HG02870 (cell line): ENCODE measurements at regions not wholly inside any gene's neighbourhood (a gene's known extent, or its start where the extent isn't known, plus 50 kb on each side); places are given as distances from the start of the nearest gene placed in this dataset.

Experiments
- ATAC-seq: cut with Tn5 transposase; IDR thresholded peaks from one replicate; pipeline ENCODE4 v1.9.1; 2021; ENCODE audit warnings: mild to moderate bottlenecking, moderate library complexity; ENCODE audit not compliant: unreplicated experiment

DNA sequence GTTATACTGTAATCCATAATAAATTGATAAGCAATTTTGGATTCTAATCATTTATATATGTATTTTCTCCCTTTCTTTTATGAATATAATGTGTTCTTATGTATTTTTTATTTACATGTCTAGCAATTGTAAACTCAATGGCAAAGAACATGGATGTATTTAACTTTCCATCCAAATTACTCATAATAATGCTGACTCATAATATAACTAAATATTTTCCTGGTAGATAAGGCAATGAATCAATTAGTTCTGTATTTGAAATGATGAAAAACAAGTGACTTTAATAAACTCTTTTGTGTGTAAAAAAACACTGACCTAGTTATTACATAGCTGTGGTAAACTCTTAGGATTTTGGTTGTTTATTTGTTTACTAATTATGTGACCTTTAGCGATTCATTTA lies 211.2 kb downstream of the DTHD1 start:
- ATAC-seq: no peak

DNA sequence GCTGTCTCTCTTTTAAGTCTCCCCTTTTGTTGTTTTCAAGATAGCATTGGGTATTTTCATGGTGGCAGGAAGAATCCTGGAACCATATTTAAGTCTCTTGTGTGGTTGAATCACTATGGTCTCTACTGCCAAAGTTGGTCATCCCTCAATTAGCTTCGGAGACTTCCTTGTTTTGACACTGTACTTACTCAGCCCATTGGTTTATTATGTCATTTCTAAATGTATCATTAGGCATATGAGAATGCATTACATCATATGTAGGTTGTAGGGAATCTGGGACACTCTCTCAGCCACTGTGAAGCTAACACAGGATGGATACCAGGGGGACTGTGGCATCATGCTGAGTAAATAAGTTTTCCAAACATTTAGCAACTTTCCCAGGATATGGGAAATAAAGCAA lies 211.8 kb downstream of the DTHD1 start:
- ATAC-seq: no peak

DNA sequence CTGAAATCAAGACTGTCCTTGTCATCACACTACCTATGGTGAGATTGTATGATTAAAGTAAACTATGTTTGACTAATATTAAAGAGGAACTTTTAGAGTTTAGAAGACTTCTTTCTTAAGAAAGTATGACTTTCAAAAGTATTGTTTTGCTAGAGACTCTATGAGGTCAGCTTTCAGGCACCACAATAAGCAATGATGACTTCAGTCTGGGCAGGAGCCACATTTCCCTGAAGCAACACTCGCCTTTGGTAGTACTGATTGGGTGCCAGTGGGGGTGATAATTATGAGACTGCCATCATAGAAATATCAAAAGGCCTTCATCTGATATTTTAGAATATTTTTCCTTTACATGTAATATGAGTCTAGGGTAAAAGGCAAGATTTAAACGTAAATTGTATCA lies 212.6 kb downstream of the DTHD1 start:
- ATAC-seq: no peak

DNA sequence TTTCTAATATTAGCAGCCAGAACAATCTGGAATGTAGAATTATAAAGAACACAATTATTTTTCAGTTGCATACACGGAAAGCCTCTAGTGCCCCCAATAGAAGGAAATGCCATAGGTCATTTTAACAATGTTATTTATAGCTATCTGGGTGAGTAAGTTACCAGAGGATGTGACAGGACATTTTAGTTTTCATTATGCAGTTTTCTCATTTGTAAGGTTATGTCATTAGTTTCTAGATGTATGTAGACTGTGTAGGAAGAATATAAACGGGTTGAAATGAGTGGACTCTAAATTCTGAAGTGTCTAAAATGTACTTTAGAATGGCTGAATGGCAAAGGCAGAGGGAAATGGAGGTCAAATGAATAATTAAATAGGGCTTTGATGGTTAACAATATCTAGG lies 213.3 kb downstream of the DTHD1 start:
- ATAC-seq: no peak

DNA sequence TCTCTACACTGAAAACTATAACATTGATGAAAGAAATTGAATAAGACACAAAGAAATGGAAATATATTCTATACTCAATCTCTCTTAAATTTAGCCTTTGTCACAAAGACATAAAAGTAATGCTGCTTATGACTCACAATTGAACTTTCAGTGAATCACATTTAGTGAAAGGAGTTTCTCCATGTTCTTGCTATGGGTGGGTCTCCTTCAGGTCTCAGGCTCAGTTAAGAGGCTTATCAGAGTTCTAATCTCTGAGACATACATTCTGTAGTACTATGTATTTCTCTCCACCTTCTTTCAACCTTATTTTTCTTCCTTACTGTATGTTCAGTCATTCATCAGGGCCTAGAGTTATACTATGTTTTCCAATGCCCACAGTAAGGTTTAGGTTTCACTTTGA lies 220.9 kb downstream of the DTHD1 start:
- ATAC-seq: no peak

DNA sequence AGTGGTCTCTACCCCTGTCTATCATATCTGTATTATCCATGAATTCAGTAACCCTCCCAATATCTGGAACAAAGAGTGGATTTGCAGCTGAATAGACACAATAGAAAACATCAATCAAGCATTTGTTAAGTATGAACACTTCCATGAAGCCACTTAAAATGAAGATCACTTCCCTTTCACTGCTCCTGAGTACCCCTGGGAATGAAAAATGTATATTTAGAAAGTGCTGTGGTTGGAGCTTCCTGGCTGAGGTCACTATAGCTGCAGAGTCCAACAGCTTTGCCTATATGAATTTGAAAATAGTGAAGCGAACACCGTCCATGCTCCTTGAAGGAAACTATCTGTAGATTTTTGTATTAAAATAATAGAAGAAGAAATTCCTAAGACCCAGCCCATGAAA lies 227.0 kb downstream of the DTHD1 start:
- ATAC-seq: no peak

DNA sequence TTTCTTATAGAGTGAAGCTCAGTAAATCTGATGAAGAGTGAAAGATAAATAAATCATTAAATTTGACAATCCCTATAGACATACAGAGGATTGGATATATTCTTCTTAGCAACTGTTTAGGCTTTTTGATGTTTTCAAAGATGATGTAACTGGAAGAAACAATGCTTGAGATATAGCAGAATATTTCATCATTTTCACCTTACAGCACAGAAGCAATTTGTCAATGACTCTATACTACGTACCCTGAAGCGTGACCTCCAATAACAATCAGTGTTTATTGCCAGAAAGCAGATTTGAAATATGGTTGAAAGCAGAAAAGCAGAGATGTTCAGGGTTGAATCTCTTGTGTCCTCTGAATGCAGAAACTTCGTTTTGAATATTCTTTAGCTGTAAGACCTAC lies 228.4 kb downstream of the DTHD1 start:
- ATAC-seq: no peak

DNA sequence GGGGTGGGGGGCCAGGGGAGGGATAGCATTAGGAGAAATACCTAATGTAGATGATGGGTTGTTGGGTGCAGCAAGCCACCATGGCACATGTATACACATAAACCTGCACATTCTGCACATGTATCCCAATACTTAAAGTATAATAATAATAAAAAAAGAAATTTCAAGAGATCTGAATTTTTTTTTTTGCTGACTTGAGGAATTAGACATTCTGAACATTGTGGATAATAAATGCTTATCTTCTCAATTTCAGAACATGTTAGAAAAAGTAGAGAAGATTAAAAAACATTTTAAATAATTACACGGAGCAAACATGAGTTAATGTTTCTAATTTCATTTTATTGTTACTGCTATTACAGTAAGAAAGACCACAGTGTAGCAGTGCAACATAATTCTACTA lies 230.4 kb downstream of the DTHD1 start:
- ATAC-seq: no peak

DNA sequence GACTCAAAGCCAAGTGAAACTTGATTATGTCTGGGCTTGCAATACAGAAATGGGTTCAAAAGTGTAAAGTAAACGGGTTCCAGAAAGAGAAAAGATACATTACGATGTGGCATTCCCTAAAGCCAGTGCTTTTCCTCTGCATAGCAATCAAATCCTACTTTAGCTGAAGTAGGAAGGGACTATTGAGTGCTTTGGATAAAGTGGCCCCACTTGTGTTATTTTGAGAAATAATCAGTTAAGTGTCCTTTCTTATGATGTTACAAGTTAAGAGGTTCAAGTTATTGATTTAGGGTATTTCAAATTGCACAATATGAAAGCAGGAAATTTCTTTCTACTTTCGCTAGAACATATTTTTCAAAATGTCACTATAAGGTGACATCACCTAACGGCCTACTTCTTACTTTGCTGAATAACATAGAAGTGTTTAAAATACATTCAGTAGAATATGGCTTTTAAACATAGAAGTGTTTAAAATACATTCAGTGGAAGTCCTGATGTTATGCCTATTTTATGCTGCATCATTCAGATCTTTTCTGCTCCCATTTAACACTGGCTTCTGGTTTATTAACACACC lies 235.2 kb downstream of the DTHD1 start:
- no peak for ATAC-seq

DNA sequence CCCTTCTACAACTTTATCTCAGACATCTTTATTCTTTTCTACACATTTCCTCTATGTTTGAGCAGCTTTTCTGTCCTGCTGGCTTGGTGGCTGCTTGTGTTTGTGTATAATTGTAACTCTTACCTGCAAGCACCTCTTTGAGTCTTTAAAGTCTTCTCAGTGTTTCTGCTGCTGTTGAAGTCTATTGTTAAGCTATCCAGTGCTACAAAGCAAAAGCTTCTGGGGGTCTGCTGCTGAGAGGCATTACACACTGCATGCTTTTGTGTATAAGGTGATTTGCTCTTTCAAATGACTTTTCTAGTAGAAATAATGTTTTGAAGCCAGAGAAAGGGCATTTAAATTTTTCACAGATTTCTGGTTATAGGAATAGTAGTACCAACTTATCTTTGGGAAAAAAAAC lies 241.8 kb downstream of the DTHD1 start:
- no peak for ATAC-seq

DNA sequence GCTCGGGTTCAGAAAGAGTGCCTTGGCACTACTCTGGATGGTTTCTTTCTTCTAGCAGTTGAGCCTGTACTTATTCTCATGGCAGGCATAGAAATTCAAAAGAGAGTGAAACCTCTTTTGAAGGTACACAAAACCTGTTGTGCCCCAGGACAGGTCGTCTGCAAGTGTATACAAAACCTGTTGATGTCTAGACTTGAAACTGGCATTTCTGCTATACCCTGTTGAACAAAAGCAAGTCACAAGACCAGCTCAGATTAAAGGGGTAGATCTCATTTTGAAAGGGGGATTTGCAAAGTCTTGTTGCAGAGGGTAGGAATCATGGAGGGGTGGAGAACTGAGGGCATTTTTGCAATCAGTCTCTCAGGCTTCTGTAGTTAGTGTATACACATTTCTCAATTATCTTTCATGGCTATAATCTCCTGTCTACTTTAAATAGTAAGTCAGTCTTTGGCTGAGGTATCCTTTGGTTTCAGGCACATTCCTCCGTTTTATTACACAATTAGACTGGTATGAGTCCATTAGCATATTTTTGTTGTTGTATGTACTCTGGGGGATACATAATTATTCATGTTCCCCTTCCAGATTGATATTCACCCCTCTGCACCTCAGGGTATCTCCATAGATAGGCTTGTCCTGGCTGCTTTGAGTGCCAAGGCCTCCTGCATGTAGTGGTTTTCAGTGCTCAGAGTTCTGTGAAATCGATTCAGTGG lies 251.4 kb downstream of the DTHD1 start:
- ATAC-seq: no peak

DNA sequence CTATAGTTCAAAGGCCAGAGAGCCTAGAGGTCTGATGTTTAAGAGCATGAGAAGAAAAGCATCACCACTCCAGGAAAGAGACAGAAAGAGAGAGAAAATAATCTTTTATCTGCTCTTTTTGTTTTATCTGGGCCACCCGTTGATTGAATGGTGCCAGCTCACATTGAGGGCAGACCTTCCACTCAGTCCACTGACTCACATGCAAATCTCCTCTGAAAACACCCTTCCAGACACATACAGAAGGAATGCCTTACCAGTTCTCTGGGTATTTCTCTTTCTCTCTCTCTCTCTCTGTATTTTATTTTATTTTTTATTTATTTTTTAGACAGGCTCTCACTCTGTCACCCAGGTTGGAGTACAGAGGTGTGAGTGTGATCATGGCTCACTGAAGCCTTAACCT lies 252.5 kb downstream of the DTHD1 start:
- ATAC-seq: no peak

DNA sequence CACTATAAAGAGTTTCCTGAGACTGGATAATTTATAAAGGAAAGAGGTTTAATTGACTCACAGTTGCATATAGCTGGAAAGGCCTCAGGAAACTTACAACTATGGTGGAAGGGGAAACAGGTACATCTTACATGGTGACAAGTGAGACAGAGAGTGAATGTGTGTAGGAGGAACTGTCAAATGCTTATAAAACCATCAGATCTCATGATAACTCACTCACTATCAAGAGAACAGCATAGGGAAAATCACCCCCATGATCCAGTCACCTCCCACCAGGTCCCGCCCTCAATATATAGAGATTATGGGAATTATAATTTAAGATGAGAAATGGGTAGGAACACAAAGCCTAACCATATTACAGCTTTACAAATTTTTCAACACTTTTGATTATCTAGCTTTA lies 266.0 kb downstream of the DTHD1 start:
- no peak for ATAC-seq

DNA sequence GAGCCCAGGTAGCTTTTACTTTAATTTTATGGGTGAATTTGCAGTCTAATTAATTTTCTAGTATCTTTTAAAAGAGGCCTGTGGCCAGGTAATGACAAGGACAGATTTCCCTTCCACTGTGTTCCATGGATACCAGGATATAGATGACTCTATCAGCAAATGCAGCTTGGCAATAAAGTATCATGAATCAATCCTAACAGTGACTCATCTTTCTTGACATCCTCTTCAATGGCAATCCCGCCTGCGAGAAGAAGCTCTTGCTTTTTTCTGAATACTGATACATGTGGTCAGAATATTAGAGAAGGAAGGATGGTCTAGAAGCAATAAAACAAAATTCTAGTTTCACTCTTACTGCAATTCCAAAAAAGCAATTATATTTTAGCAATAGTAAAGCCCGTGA lies 267.8 kb downstream of the DTHD1 start:
- no peak for ATAC-seq

DNA sequence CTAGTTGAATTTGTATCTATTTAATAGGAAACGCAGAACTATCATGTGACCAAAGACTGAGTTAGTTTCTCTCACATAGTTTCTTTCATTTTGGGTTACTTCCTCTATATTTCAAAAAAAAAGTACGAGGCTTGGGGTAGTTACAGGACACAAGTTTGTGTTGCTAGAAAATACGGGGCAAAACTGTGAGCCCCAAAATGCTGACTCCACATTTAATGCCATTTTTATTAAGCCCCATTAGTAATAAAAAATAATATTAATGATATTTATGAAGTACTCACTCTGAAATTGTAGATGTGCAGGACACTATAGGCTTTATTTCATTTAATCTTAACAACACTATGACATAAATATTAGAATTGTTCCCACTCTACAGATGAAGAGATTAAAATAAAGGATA lies 268.6 kb downstream of the DTHD1 start:
- no peak for ATAC-seq

DNA sequence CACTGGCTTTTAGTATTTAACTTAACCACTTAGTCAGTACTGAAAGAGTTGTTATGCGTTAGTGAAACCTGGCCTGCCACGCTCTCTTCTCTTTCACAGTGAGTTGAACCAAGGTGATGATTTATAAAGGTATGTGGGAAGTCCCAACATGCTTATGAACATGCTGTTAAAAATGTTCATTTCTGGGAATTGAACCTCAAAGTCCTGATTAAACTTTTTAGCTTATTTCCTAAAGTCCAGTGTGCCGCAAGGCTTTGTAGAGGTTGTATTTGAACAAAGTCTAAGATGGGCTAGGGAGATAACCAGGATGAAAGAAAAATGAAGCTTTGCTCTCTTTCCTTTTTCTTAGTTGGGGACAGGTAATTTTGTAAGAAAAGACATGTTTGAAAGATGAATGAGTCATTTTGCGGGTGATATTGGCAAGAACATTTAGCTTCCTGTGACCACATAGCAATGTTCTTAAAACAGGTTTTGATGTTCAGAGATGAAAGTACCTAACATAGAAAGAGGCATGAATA lies 270.3 kb downstream of the DTHD1 start:
- ATAC-seq: peak; percentile 93

DNA sequence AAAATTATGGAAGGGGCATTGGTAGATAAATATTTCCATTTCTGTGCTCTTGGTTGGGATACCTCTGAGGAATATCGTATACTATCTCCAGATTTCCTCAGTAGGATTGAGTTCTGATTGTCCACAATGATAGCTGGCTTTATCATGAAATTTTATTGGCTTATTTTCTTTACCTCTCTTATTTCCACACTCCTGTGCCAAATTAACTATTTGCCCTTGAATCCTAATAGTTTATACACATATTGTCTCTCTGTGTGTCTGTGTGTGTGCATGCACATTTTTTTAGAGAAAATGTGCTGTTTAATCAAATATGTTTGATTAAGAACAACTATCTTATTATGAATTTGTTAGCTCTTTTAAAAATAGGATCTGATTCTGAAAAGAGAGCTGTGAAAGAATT lies 271.6 kb downstream of the DTHD1 start:
- ATAC-seq: no peak

DNA sequence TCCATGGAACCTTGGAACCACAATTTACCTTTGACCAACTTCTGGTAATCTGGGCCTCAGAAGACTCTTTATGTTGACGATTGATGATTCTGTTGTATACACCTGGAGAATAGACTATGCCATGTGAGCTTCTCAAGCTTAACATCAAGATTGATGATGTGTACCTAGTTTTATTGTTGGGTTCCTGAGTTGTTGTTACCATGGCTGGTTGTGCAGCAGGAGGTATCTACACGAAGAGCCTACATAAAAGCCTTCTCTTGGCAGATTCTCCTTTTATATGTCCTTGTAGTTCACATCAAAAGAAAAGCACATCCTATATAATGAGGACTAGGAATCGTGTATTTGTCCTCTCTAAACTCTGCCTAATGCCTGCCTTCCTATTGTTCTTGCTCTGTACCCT lies 272.0 kb downstream of the DTHD1 start:
- no peak for ATAC-seq

DNA sequence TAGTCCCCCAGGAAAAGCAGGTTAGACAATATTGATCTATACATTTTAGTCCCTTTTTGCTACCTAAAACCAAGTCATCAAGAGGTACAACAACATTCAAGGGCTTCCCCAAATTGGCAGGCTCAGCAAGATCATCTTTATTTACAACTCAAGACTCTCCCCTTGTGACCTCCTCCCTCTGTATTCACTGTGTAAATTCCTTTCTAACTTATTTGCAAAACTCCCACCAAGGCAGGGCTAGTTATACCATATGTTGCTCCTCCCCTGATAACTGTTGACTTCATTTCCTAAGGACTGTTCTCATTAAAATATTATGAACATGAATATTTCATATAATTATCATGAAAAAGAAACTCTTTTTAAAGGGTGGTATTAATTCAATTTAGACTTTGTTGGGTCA lies 275.6 kb downstream of the DTHD1 start:
- ATAC-seq: no peak

DNA sequence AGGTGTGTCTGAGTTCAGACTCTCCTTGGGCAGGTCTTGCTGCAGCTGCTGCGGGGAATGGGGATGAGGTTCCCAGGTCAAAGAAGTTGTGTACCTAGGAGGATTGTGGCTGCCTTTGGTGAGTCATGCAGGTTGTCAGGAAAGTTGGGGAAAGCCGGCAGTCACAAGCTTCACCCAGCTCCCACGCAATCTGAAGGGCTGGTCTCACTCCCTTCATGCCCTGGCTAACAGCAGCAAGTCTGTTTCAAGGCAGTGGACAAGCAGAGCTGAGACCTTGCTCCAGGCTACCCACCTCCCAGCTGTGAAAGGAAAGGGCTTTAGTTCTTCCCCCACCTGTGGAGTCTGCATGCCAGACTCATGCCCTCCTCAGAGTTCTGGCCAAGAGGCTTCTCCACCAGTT lies 287.2 kb downstream of the DTHD1 start:
- no peak for ATAC-seq

DNA sequence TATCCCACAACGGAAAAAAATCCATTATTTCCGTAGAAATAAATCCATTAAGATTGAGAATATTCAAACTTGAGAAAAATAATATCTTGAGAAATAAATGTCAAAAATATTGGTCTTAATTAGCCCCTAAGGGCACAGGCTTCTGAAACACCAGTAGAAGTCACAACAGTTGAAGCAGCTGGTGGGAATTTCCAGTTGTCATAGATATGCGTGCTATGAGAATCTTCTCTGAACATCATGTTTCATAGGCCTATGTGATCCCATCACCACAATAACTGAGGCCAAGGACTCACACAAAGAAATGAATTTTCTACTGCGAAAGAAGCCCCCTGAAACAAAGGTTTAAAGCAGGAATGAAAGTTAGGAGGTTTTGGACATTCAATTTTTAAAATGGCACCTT lies 292.0 kb downstream of the DTHD1 start:
- ATAC-seq: no peak

DNA sequence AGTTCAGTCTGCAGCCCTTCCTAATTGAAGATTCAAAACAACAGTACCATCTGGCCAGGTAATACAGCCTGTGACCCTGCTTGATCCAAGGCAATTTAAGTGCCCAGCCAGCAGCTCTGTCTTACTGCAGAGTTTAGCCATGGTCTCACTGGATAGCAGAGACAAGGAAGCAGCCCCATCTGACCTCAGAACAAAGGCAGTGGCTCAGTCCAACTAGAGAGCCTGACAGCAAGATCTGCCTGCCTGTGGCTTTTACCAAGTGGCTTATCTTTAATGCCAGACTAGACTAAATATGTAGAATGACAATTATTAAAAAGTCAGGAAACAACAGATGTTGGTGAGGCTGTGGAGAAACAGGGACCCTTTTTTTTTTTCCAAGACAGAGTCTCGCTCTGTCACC lies 293.4 kb downstream of the DTHD1 start:
- ATAC-seq: no peak

DNA sequence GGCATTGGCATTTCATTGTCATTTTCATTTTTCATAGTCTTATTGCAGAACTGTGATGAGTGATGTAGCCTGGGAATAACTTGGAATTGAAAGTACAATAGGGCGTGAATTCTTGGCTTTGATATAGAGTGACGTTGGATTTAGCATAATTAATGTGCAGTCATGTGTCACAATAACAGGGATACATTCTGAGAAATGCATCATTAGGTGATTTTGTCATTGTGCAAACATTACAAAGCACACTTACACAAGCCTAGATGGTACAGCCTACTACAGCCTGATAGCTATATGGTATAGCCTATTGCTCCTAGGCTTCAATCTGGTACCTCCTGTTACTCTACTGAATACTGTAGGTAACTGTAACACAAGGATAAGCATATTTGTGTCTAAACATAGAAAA lies 300.8 kb downstream of the DTHD1 start:
- ATAC-seq: no peak
